HG03175 (cell line): ENCODE measurements at regions not wholly inside any gene's neighbourhood (a gene's known extent, or its start where the extent isn't known, plus 50 kb on each side); places are given as distances from the start of the nearest gene placed in this dataset.

ENCODE experiments used
- ATAC-seq: cut with Tn5 transposase; IDR thresholded peaks from one replicate; pipeline ENCODE4 v1.9.1; 2021; ENCODE audit warnings: mild to moderate bottlenecking, moderate library complexity; ENCODE audit not compliant: unreplicated experiment

- no peak for ATAC-seq
These were observed 407.8 kb upstream of the PODXL start for GRCh38 chr7:131964203-131964602.

GRCh38 chr7:131961054-131961680, 404.7 kb upstream of the PODXL start:
- ATAC-seq: no peak

GRCh38 chr7:131959106-131959812, 402.8 kb upstream of the PODXL start:
- ATAC-seq: no peak

- ATAC-seq: no peak
These were observed 401.1 kb upstream of the PODXL start for GRCh38 chr7:131957338-131958020.

GRCh38 chr7:131956864-131957263, 400.4 kb upstream of the PODXL start:
- no peak for ATAC-seq

- ATAC-seq: no peak
These were observed 399.3 kb upstream of the PODXL start for GRCh38 chr7:131955679-131956078.

- no peak for ATAC-seq
These were observed 396.8 kb upstream of the PODXL start for GRCh38 chr7:131953184-131953583.

GRCh38 chr7:131952365-131952764, 395.9 kb upstream of the PODXL start:
- ATAC-seq: no peak

- ATAC-seq: no peak
These were observed 394.3 kb upstream of the PODXL start for GRCh38 chr7:131950758-131951157.

GRCh38 chr7:131949659-131950058, 393.2 kb upstream of the PODXL start:
- no peak for ATAC-seq

GRCh38 chr7:131948434-131949053, 392.1 kb upstream of the PODXL start:
- ATAC-seq: no peak

GRCh38 chr7:131947661-131948060, 391.2 kb upstream of the PODXL start:
- ATAC-seq: no peak

- ATAC-seq: no peak
These were observed 389.6 kb upstream of the PODXL start for GRCh38 chr7:131945957-131946544.

- peak; percentile 65 for ATAC-seq
These were observed 389.0 kb upstream of the PODXL start for GRCh38 chr7:131945313-131945911.

GRCh38 chr7:131944556-131945069, 388.2 kb upstream of the PODXL start:
- no peak for ATAC-seq

- no peak for ATAC-seq
These were observed 387.2 kb upstream of the PODXL start for GRCh38 chr7:131943646-131944045.

GRCh38 chr7:131943211-131943610, 386.8 kb upstream of the PODXL start:
- no peak for ATAC-seq

- ATAC-seq: no peak
These were observed 386.1 kb upstream of the PODXL start for GRCh38 chr7:131942287-131943150.

- no peak for ATAC-seq
These were observed 384.9 kb upstream of the PODXL start for GRCh38 chr7:131941291-131941690.
